H1 (cell line): ENCODE measurements at regions not wholly inside any gene's neighbourhood (a gene's known extent, or its start where the extent isn't known, plus 50 kb on each side); places are given as distances from the start of the nearest gene placed in this dataset.

Experiments used
- GABPA ChIP-seq: IDR thresholded peaks from 2 replicates; pipeline ENCODE4 v1.6.1; 2011; ENCODE audit warnings: mild to moderate bottlenecking, low read length, moderate library complexity, borderline replicate concordance; ENCODE audit not compliant: insufficient read depth
- HDAC2 ChIP-seq, 2 experiments: fragments of 300-600 bp in 1 of 2; sonication (generic) in 1 of 2; IDR thresholded peaks; 2 replicates each; pipeline ENCODE4 v1.6.1; 2011 to 2012; ENCODE audit warnings: low read depth in 2 of 2, low read length in 2 of 2, mild to moderate bottlenecking in 2 of 2, moderate library complexity in 2 of 2, borderline replicate concordance in 1 of 2, inconsistent platforms in 1 of 2
- POLR2A ChIP-seq, 2 experiments: IDR thresholded peaks; 1 replicate in 1 of 2; 2 replicates in 1 of 2; pipeline ENCODE4 v1.6.1; 2011; ENCODE audit warnings: low read depth in 2 of 2, low read length in 2 of 2, mild to moderate bottlenecking in 2 of 2; ENCODE audit errors: control extremely low read depth in 1 of 2
- RAD21 ChIP-seq, 2 experiments: IDR thresholded peaks in 1 of 2; conservative IDR thresholded peaks in 1 of 2; 2 replicates each; pipeline ENCODE4 v1.6.1; 2011; ENCODE audit warnings: low read depth in 2 of 2, low read length in 2 of 2, improper control_type of control experiment in 1 of 2, inconsistent platforms in 1 of 2, mild to moderate bottlenecking in 1 of 2, moderate library complexity in 1 of 2
- RFX5 ChIP-seq: IDR thresholded peaks from 2 replicates; pipeline ENCODE4 v1.6.1; 2011; ENCODE audit warnings: low read depth, low read length, improper control_type of control experiment, borderline replicate concordance
- SIX5 ChIP-seq: IDR thresholded peaks from 2 replicates; pipeline ENCODE4 v1.6.1; 2011; ENCODE audit warnings: mild to moderate bottlenecking, low read depth, low read length
- TBP ChIP-seq: IDR thresholded peaks from 2 replicates; pipeline ENCODE4 v1.6.1; 2011; ENCODE audit warnings: low read depth, low read length, improper control_type of control experiment
- YY1 ChIP-seq: IDR thresholded peaks from 2 replicates; pipeline ENCODE4 v1.6.1; 2011; ENCODE audit warnings: low read depth, mild to moderate bottlenecking, low read length
- TF ChIP-seq, protein P1 (sequence below), 3 experiments: IDR thresholded peaks; 1 replicate in 2 of 3; 2 replicates in 1 of 3; pipeline versions ENCODE4 v1.5.1 to v1.6.1; 2011; ENCODE audit warnings: low read length in 3 of 3, mild to moderate bottlenecking in 3 of 3, inconsistent platforms in 2 of 3, low read depth in 1 of 3, moderate library complexity in 1 of 3; ENCODE audit not compliant: insufficient read depth in 1 of 3; ENCODE audit errors: control extremely low read depth in 1 of 3

DNA sequence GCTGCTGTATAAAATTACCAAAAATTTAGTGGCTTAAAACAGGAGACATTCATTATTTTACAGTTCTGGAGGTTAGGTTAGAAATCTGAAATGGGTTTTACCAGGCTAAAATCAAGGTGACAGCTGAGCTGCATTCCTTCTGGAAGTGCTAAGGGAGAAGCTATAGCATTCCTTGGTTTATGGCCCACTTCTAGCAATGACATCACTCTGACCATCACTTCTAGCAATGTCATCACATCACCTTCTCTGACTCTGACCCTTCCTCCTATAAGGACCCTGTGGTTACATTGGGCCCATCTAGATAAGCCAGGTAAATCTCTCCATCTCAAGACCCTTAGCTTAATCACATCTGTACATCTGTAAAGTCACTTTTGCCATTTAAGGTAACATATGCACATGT, 366.1 kb downstream of the EFNA5 start:
- TF ChIP-seq, protein P1, sequence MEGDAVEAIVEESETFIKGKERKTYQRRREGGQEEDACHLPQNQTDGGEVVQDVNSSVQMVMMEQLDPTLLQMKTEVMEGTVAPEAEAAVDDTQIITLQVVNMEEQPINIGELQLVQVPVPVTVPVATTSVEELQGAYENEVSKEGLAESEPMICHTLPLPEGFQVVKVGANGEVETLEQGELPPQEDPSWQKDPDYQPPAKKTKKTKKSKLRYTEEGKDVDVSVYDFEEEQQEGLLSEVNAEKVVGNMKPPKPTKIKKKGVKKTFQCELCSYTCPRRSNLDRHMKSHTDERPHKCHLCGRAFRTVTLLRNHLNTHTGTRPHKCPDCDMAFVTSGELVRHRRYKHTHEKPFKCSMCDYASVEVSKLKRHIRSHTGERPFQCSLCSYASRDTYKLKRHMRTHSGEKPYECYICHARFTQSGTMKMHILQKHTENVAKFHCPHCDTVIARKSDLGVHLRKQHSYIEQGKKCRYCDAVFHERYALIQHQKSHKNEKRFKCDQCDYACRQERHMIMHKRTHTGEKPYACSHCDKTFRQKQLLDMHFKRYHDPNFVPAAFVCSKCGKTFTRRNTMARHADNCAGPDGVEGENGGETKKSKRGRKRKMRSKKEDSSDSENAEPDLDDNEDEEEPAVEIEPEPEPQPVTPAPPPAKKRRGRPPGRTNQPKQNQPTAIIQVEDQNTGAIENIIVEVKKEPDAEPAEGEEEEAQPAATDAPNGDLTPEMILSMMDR (IDR thresholded peaks at IDR 0.05; ENCODE audit: control extremely low read depth in 1 of 3, insufficient read depth in 1 of 3, low read depth in 1 of 3, low read length in 3 of 3), result no peak
- TF ChIP-seq RFX5, result no peak
- no peak for TF ChIP-seq RAD21 (IDR thresholded peaks at IDR 0.05 in 1 of 2, conservative IDR thresholded peaks at IDR 0.05 in 1 of 2; ENCODE audit: low read depth in 2 of 2, low read length in 2 of 2)
- TF ChIP-seq SIX5, result no peak
- no peak for TF ChIP-seq YY1
- TF ChIP-seq TBP, result no peak
- no peak for TF ChIP-seq GABPA
- no peak for TF ChIP-seq POLR2A (IDR thresholded peaks at IDR 0.05; ENCODE audit: control extremely low read depth in 1 of 2, low read depth in 2 of 2, low read length in 2 of 2)
- TF ChIP-seq HDAC2 (IDR thresholded peaks at IDR 0.05; ENCODE audit: borderline replicate concordance in 1 of 2, low read depth in 2 of 2, low read length in 2 of 2), result no peak
